ENCODE measurements at regions not wholly inside any gene's neighbourhood (a gene's known extent, or its start where the extent isn't known, plus 50 kb on each side); places are given as distances from the start of the nearest gene placed in this dataset.

GRCh38 chr13:47671776-47672175 is 329.3 kb downstream of the SUCLA2 start:
- H3K4me1 Mint-ChIP-seq: no peaks in the 10 kb centered on the region
- ATAC-seq: no peak
- H3K4me3 Mint-ChIP-seq: no peak overlapping the region
- no peak overlapping the region for H3K27ac Mint-ChIP-seq
- no peaks in the 10 kb centered on the region for H3K36me3 Mint-ChIP-seq
- no peaks in the 10 kb centered on the region for H3K27me3 Mint-ChIP-seq
- DNase-seq: no peak
- CTCF ChIA-PET: no interaction called here
- no peaks in the 10 kb centered on the region for H3K9me3 Mint-ChIP-seq (ENCODE audit: low read depth)

GRCh38 chr13:47665043-47665442 is 336.0 kb downstream of the SUCLA2 start:
- DNase-seq (no peak), ATAC-seq (no peak)
- no peaks in the 10 kb centered on the region for H3K9me3 Mint-ChIP-seq (ENCODE audit: low read depth)
- CTCF ChIA-PET: no interaction called here
- H3K4me3 Mint-ChIP-seq: no peak overlapping the region
- H3K27me3 Mint-ChIP-seq: no peaks in the 10 kb centered on the region
- H3K36me3 Mint-ChIP-seq: no peaks in the 10 kb centered on the region
- no peaks in the 10 kb centered on the region for H3K4me1 Mint-ChIP-seq
- no peak overlapping the region for H3K27ac Mint-ChIP-seq

GRCh38 chr13:47661076-47661475 is 340.0 kb downstream of the SUCLA2 start:
- Mint-ChIP-seq H3K9me3 (ENCODE audit: low read depth) (no peaks in the 10 kb centered on the region), H3K4me1 (no peaks in the 10 kb centered on the region), H3K4me3 (no peak overlapping the region), H3K27ac (no peak overlapping the region), H3K36me3 (no peaks in the 10 kb centered on the region), H3K27me3 (no peaks in the 10 kb centered on the region)
- no peak for ATAC-seq
- no peak for DNase-seq
- CTCF ChIA-PET: no interaction called here

GRCh38 chr13:47656651-47657050 is 344.4 kb downstream of the SUCLA2 start:
- ATAC-seq: no peak
- no peak for DNase-seq
- H3K9me3 Mint-ChIP-seq (ENCODE audit: low read depth): no peaks in the 10 kb centered on the region
- H3K27ac Mint-ChIP-seq: no peak overlapping the region
- no peaks in the 10 kb centered on the region for H3K4me1 Mint-ChIP-seq
- CTCF ChIA-PET: no interaction called here
- H3K4me3 Mint-ChIP-seq: no peak overlapping the region
- H3K27me3 Mint-ChIP-seq: peaks cover 2% of the 10 kb centered on the region
- H3K36me3 Mint-ChIP-seq: no peaks in the 10 kb centered on the region

GRCh38 chr13:47650209-47650608 is 350.9 kb downstream of the SUCLA2 start:
- Mint-ChIP-seq H3K9me3 (ENCODE audit: low read depth) (no peaks in the 10 kb centered on the region), H3K36me3 (no peaks in the 10 kb centered on the region), H3K4me3 (no peak overlapping the region), H3K27me3 (peaks cover 2% of the 10 kb centered on the region), H3K27ac (no peak overlapping the region), H3K4me1 (no peaks in the 10 kb centered on the region)
- ATAC-seq: no peak
- CTCF ChIA-PET: no interaction called here
- DNase-seq: no peak

- no peaks in the 10 kb centered on the region for H3K36me3 Mint-ChIP-seq
- H3K4me3 Mint-ChIP-seq: no peak overlapping the region
- H3K4me1 Mint-ChIP-seq: no peaks in the 10 kb centered on the region
- H3K27ac Mint-ChIP-seq: no peak overlapping the region
- ATAC-seq (no peak), DNase-seq (no peak)
- H3K27me3 Mint-ChIP-seq: no peaks in the 10 kb centered on the region
- CTCF ChIA-PET: no interaction called here
- H3K9me3 Mint-ChIP-seq (ENCODE audit: low read depth): no peaks in the 10 kb centered on the region
Observed at GRCh38 chr13:47647001-47647400, 354.1 kb downstream of the SUCLA2 start.

GRCh38 chr13:47646298-47646697 is 354.8 kb downstream of the SUCLA2 start:
- Mint-ChIP-seq H3K4me3 (no peak overlapping the region), H3K9me3 (ENCODE audit: low read depth) (no peaks in the 10 kb centered on the region), H3K4me1 (no peaks in the 10 kb centered on the region), H3K36me3 (no peaks in the 10 kb centered on the region), H3K27ac (no peak overlapping the region), H3K27me3 (no peaks in the 10 kb centered on the region)
- no peak for DNase-seq
- CTCF ChIA-PET: no interaction called here
- no peak for ATAC-seq

- Mint-ChIP-seq H3K27ac (no peak overlapping the region), H3K4me1 (no peaks in the 10 kb centered on the region), H3K27me3 (no peaks in the 10 kb centered on the region), H3K4me3 (no peak overlapping the region), H3K9me3 (ENCODE audit: low read depth) (peaks cover 3% of the 10 kb centered on the region), H3K36me3 (no peaks in the 10 kb centered on the region)
- no peak for DNase-seq
- CTCF ChIA-PET: no interaction called here
- no peak for ATAC-seq
Observed at GRCh38 chr13:47639738-47640447, 361.2 kb downstream of the SUCLA2 start.

- CTCF ChIA-PET: no interaction called here
- Mint-ChIP-seq H3K4me3 (no peak overlapping the region), H3K9me3 (ENCODE audit: low read depth) (peaks cover 4% of the 10 kb centered on the region), H3K4me1 (no peaks in the 10 kb centered on the region), H3K36me3 (no peaks in the 10 kb centered on the region), H3K27ac (no peak overlapping the region), H3K27me3 (no peaks in the 10 kb centered on the region)
- DNase-seq (no peak), ATAC-seq (no peak)
Observed at GRCh38 chr13:47638627-47639026, 362.4 kb downstream of the SUCLA2 start.

GRCh38 chr13:47632311-47632710 is 368.8 kb downstream of the SUCLA2 start:
- H3K36me3 Mint-ChIP-seq: no peaks in the 10 kb centered on the region
- no peak for DNase-seq
- no peak for ATAC-seq
- no peaks in the 10 kb centered on the region for H3K27me3 Mint-ChIP-seq
- H3K4me3 Mint-ChIP-seq: no peak overlapping the region
- H3K9me3 Mint-ChIP-seq (ENCODE audit: low read depth): peaks cover 4% of the 10 kb centered on the region
- no peak overlapping the region for H3K27ac Mint-ChIP-seq
- CTCF ChIA-PET: no interaction called here
- H3K4me1 Mint-ChIP-seq: no peaks in the 10 kb centered on the region

GRCh38 chr13:47628666-47629065 is 372.4 kb downstream of the SUCLA2 start:
- Mint-ChIP-seq H3K4me1 (no peaks in the 10 kb centered on the region), H3K27me3 (no peaks in the 10 kb centered on the region), H3K4me3 (no peak overlapping the region), H3K36me3 (no peaks in the 10 kb centered on the region), H3K9me3 (ENCODE audit: low read depth) (no peaks in the 10 kb centered on the region), H3K27ac (no peak overlapping the region)
- ATAC-seq: no peak
- CTCF ChIA-PET: no interaction called here
- DNase-seq: no peak

GRCh38 chr13:47623862-47624261 is 377.2 kb downstream of the SUCLA2 start:
- DNase-seq (no peak), ATAC-seq (no peak)
- CTCF ChIA-PET: no interaction called here
- no peak overlapping the region for H3K4me3 Mint-ChIP-seq
- no peaks in the 10 kb centered on the region for H3K36me3 Mint-ChIP-seq
- no peaks in the 10 kb centered on the region for H3K27me3 Mint-ChIP-seq
- H3K4me1 Mint-ChIP-seq: no peaks in the 10 kb centered on the region
- no peak overlapping the region for H3K27ac Mint-ChIP-seq
- no peaks in the 10 kb centered on the region for H3K9me3 Mint-ChIP-seq (ENCODE audit: low read depth)

- H3K4me3 Mint-ChIP-seq: no peak overlapping the region
- no peaks in the 10 kb centered on the region for H3K27me3 Mint-ChIP-seq
- CTCF ChIA-PET: no interaction called here
- no peak overlapping the region for H3K27ac Mint-ChIP-seq
- no peaks in the 10 kb centered on the region for H3K36me3 Mint-ChIP-seq
- no peak for ATAC-seq
- no peaks in the 10 kb centered on the region for H3K4me1 Mint-ChIP-seq
- no peak for DNase-seq
- no peaks in the 10 kb centered on the region for H3K9me3 Mint-ChIP-seq (ENCODE audit: low read depth)
Observed at GRCh38 chr13:47621931-47622330, 379.1 kb downstream of the SUCLA2 start.

- no peaks in the 10 kb centered on the region for H3K4me1 Mint-ChIP-seq
- CTCF ChIA-PET: no interaction called here
- H3K27ac Mint-ChIP-seq: no peak overlapping the region
- no peak for ATAC-seq
- H3K27me3 Mint-ChIP-seq: no peaks in the 10 kb centered on the region
- no peak overlapping the region for H3K4me3 Mint-ChIP-seq
- DNase-seq: no peak
- H3K9me3 Mint-ChIP-seq (ENCODE audit: low read depth): no peaks in the 10 kb centered on the region
- H3K36me3 Mint-ChIP-seq: no peaks in the 10 kb centered on the region
Observed at GRCh38 chr13:47611664-47612288, 389.3 kb downstream of the SUCLA2 start.

- Mint-ChIP-seq H3K4me1 (no peaks in the 10 kb centered on the region), H3K27ac (no peak overlapping the region), H3K36me3 (no peaks in the 10 kb centered on the region), H3K27me3 (no peaks in the 10 kb centered on the region), H3K9me3 (ENCODE audit: low read depth) (no peaks in the 10 kb centered on the region), H3K4me3 (no peak overlapping the region)
- CTCF ChIA-PET: no interaction called here
- ATAC-seq (no peak), DNase-seq (no peak)
Observed at GRCh38 chr13:47610687-47611086, 390.4 kb downstream of the SUCLA2 start.

Data from activated CD8-positive, alpha-beta memory T cell treated with anti-CD3 and anti-CD28 coated beads, Interleukin-2, amount 10 ng/mL, durations not matched to agents 7 days and 5 days (primary cell).